Vagina (tissue), 2 donors: ENCODE measurements at regions not wholly inside any gene's neighbourhood (a gene's known extent, or its start where the extent isn't known, plus 50 kb on each side); places are given as distances from the start of the nearest gene placed in this dataset.
A peak's percentile ranks its signal among the peaks of the same experiment; 100 is the strongest.

Source experiments
- DNase-seq, 2 donors: peaks; one replicate each; pipeline ENCODE4 v3.0.0-alpha.2; 2017; ENCODE audit errors: extremely low spot score in 2 of 2
- H3K27ac ChIP-seq: fragments of 200-600 bp; sonication (generic); one replicate; pipeline ENCODE4 v1.5.1; 2019
- H3K27me3 ChIP-seq: fragments of 200-600 bp; sonication (generic); one replicate; pipeline ENCODE4 v1.5.1; 2019
- H3K36me3 ChIP-seq, 2 donors: fragments of 200-600 bp; sonication (generic); one replicate each; pipeline ENCODE4 v1.5.1; 2017 to 2019
- H3K4me1 ChIP-seq: fragments of 200-600 bp; sonication (generic); one replicate; pipeline ENCODE4 v1.5.1; 2019
- H3K4me3 ChIP-seq, 2 donors: fragments of 200-600 bp; sonication (generic); 1 replicate in 1 of 2; 2 replicates in 1 of 2; pipeline ENCODE4 v1.5.1; 2016 to 2019
- H3K9me3 ChIP-seq: fragments of 200-600 bp; sonication (generic); one replicate; pipeline ENCODE4 v1.5.1; 2019
- POLR2A ChIP-seq, 2 donors: fragments of 450-650 bp; IDR thresholded peaks; one replicate each; pipeline ENCODE4 v1.6.1; 2017; ENCODE audit warnings: antibody characterized with exemption in 2 of 2, mild to moderate bottlenecking in 2 of 2, moderate library complexity in 2 of 2
- POLR2AphosphoS5 ChIP-seq, 2 donors: sonication (generic); formaldehyde crosslinking; IDR thresholded peaks; one replicate each; pipeline ENCODE4 v1.9.0; 2017; ENCODE audit warnings: antibody characterized with exemption in 2 of 2, mild to moderate bottlenecking in 2 of 2, low read depth in 1 of 2; ENCODE audit not compliant: insufficient read depth in 1 of 2
- intact Hi-C: fragments of 100-400 bp; cut with DNase I; formaldehyde crosslinking; loops from one replicate; pipeline ENCODE4 v1.15.1; 2023
- TF ChIP-seq, protein P1 (sequence below), 3 experiments: fragments of 450-650 bp in 2 of 3; fragments of 200-600 bp in 1 of 3; sonication (generic) in 1 of 3; IDR thresholded peaks; one replicate each; pipeline ENCODE4 v1.5.1; 2017 to 2019; ENCODE audit warnings: antibody characterized with exemption in 3 of 3, mild to moderate bottlenecking in 2 of 3, moderate library complexity in 2 of 3

DNA sequence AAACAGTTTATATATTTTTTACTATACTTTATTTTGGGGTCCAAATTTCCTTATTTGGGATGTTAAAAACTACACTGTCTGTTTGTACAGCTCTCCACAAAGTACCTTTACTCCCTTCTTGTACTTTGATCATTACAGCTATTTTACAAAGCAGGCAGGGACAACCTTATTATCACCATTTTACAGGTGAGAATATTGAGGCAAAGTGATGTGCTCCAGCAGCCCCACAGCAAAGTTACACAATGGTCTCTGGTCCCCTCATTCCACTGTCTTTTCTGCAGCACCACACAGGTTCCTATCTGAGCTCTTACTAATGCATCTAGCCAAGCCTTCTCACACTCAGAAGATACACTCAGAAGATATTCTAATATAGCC is 457.3 kb downstream of the RASEF start:
- TF ChIP-seq POLR2A (IDR thresholded peaks at IDR 0.05) (no peak), POLR2AphosphoS5 (IDR thresholded peaks at IDR 0.05; ENCODE audit: insufficient read depth in 1 of 2, low read depth in 1 of 2) (no peak)
- TF ChIP-seq, protein P1, sequence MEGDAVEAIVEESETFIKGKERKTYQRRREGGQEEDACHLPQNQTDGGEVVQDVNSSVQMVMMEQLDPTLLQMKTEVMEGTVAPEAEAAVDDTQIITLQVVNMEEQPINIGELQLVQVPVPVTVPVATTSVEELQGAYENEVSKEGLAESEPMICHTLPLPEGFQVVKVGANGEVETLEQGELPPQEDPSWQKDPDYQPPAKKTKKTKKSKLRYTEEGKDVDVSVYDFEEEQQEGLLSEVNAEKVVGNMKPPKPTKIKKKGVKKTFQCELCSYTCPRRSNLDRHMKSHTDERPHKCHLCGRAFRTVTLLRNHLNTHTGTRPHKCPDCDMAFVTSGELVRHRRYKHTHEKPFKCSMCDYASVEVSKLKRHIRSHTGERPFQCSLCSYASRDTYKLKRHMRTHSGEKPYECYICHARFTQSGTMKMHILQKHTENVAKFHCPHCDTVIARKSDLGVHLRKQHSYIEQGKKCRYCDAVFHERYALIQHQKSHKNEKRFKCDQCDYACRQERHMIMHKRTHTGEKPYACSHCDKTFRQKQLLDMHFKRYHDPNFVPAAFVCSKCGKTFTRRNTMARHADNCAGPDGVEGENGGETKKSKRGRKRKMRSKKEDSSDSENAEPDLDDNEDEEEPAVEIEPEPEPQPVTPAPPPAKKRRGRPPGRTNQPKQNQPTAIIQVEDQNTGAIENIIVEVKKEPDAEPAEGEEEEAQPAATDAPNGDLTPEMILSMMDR (IDR thresholded peaks at IDR 0.05), result no peak
- intact Hi-C loops, result loop anchor here (10.0 kb wide), 1 partner anchor 1081 kb away; no protein-coding TSS in a partner anchor

DNA sequence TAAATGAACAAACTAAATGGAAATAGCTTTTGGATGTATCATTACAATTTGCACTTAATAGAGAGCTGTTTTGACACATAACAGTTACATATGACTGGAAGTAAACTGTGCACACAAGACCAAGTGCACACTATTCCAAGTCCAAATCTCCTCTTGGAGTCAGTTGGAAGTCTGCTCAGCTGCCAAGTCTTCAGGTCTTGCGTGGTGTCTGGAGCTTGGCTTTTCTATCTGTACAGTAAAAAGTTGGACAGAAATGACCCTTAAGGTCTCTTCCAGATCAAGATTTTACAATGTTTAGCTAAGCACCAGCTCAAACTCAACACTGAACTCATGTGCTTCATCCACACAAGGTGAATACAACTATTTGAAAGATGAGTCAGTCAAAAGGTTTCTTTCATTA is 456.9 kb downstream of the RASEF start:
- no peaks in the 10 kb centered on the region for H3K9me3 ChIP-seq
- TF ChIP-seq, protein P1 (IDR thresholded peaks at IDR 0.05), result no peak
- TF ChIP-seq POLR2AphosphoS5 (IDR thresholded peaks at IDR 0.05; ENCODE audit: insufficient read depth in 1 of 2, low read depth in 1 of 2) (no peak), POLR2A (IDR thresholded peaks at IDR 0.05) (no peak)
- no peak for DNase-seq
- H3K27ac ChIP-seq, result no peak overlapping the region
- no peak overlapping the region for H3K4me3 ChIP-seq
- no peaks in the 10 kb centered on the region for H3K27me3 ChIP-seq
- H3K4me1 ChIP-seq, result peaks cover 10% of the 10 kb centered on the region
- intact Hi-C loops, result loop anchor here (10.0 kb wide), 1 partner anchor 1081 kb away; no protein-coding TSS in a partner anchor
- H3K36me3 ChIP-seq, result no peaks in the 10 kb centered on the region

More for the DNA sequence above, 457.3 kb downstream of the RASEF start:
- Histone ChIP-seq H3K4me3 (no peak overlapping the region), H3K4me1 (peaks cover 14% of the 10 kb centered on the region), H3K27ac (no peak overlapping the region), H3K36me3 (no peaks in the 10 kb centered on the region), H3K27me3 (no peaks in the 10 kb centered on the region), H3K9me3 (no peaks in the 10 kb centered on the region)
- DNase-seq, result no peak

DNA sequence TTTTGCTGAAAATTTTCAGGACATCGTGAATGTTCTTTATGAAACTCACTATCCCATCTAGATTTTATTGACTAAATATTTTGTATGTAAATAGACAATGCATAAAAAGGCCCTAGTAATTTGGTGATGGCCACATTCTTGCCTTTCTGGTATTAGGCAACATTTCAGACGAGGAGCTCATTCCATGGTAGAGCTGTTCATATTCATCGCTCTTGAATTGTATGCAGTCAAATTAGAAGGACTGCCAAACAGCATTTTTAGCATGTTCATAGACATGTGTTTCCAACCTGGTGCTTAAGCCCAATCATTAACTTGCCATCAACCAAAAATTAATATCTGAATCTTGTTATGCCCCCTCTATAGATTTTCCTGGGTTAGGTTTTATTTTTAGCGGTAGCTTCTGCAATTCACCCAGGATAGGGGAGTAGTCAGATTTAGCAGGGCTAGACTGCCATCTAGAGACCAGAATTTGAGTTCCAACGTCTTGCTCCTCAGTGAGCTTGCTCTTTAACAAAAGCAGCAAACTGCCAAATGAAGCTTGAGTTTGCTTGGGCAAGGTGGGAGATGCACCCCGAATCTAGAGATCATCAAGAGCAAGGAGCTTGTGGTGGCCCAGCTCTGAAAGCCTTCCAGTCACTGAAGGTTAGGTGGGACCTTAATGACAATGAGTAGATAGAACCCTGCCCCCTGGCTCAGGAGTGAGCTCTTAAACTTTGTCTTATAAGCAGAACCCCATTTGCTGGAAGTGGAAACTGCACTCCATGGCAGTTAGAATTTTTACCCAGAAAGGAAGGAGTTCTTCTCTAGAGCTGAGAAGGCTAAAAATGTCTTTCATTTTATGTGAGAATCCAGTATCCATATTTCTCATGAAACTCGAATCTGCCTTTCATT is 456.2 kb downstream of the RASEF start:
- DNase-seq, result no peak

DNA sequence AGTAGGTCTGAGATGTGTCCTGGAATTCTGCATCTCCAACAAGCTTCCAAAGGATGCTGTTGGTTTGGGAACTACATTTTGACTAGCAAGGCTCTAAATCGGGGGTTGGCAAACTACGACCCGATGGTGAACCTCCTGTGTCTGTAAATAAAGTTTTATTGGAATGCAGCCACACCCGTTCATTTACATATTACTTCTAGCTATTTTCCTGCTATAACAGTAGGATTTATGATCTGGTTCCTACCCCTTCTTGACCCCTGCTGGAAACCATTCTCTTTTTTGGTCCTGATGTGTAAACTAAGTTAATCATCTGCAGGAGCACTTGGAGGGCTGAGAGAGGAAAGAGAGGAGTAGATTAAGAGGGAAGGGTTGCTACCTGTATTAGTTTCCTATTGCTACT is 454.5 kb downstream of the RASEF start:
- TF ChIP-seq, protein P1 (IDR thresholded peaks at IDR 0.05), result no peak
- no peak for TF ChIP-seq POLR2A (IDR thresholded peaks at IDR 0.05)
- H3K4me3 ChIP-seq, result no peak overlapping the region
- intact Hi-C loops, result loop anchor here (10.0 kb wide), 1 partner anchor 1084 kb away; no protein-coding TSS in a partner anchor
- H3K36me3 ChIP-seq, result no peaks in the 10 kb centered on the region
- no peaks in the 10 kb centered on the region for H3K4me1 ChIP-seq
- no peak overlapping the region for H3K27ac ChIP-seq
- H3K9me3 ChIP-seq, result no peaks in the 10 kb centered on the region
- no peaks in the 10 kb centered on the region for H3K27me3 ChIP-seq
- DNase-seq, result no peak

More for the DNA sequence above, 456.2 kb downstream of the RASEF start:
- Histone ChIP-seq H3K36me3 (no peaks in the 10 kb centered on the region), H3K27me3 (no peaks in the 10 kb centered on the region), H3K9me3 (no peaks in the 10 kb centered on the region), H3K4me1 (peaks cover 3% of the 10 kb centered on the region), H3K4me3 (no peak overlapping the region), H3K27ac (no peak overlapping the region)
- TF ChIP-seq POLR2A (IDR thresholded peaks at IDR 0.05), result no peak
- TF ChIP-seq, protein P1 (IDR thresholded peaks at IDR 0.05), result peak in 2 of 3 experiments; percentile 29 to 42
- intact Hi-C loops, result loop anchor here (10.0 kb wide), 1 partner anchor 1082 kb away; no protein-coding TSS in a partner anchor

DNA sequence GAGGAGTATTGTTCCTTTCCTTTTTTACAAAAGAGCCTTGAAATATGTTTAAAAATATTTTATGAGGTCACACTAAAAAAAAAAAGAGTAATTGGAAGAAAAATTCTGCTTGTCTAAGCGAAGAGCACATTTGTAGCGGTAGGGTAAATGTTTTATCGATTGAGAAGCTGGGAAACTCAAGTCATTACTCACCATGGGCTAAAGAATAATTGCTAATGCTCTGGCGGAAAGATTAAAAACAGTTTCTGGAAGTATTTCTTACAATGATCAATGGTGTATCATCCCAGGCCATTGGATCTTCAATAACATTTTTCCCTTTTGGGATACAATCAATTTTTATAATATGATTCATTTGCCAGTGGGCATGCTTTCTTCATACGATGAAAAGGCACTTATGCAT is 450.0 kb downstream of the RASEF start:
- H3K27me3 ChIP-seq, result no peaks in the 10 kb centered on the region
- H3K9me3 ChIP-seq, result no peaks in the 10 kb centered on the region
- no peaks in the 10 kb centered on the region for H3K36me3 ChIP-seq
- TF ChIP-seq POLR2A (IDR thresholded peaks at IDR 0.05), result no peak
- TF ChIP-seq, protein P1 (IDR thresholded peaks at IDR 0.05), result no peak
- no peak for TF ChIP-seq POLR2AphosphoS5 (IDR thresholded peaks at IDR 0.05; ENCODE audit: insufficient read depth in 1 of 2, low read depth in 1 of 2)
- no peak for DNase-seq
- H3K4me3 ChIP-seq, result no peak overlapping the region
- intact Hi-C loops, result no loop called here
- no peaks in the 10 kb centered on the region for H3K4me1 ChIP-seq
- H3K27ac ChIP-seq, result no peak overlapping the region
